B cell (primary cell): ENCODE measurements at regions not wholly inside any gene's neighbourhood (a gene's known extent, or its start where the extent isn't known, plus 50 kb on each side); places are given as distances from the start of the nearest gene placed in this dataset.

ENCODE experiments used
- ATAC-seq: fragments of 200-7000 bp; cut with Tn5 transposase; one replicate; pipeline ENCODE4 v1.10.0; 2021; ENCODE audit warnings: low read depth, mild to moderate bottlenecking, moderate number of reproducible peaks, moderate library complexity
- CTCF ChIA-PET: fragments of 350-600 bp; sonication (Branson Sonifier 250); formaldehyde crosslinking; loops from one replicate; lab custom pipeline; 2021; ENCODE audit warnings: antibody characterized with exemption, inconsistent platforms; lab: Charles Lee
- POLR2A ChIA-PET: fragments of 350-600 bp; sonication (Branson Sonifier 250); formaldehyde crosslinking; loops from one replicate; lab custom pipeline; 2021; ENCODE audit warnings: antibody characterized with exemption; lab: Charles Lee
- DNase-seq: peaks from one replicate; pipeline ENCODE4 v3.0.0; 2013
- H2AFZ ChIP-seq: 2 replicates; pipeline ENCODE4 v1.6.1; 2012; ENCODE audit warnings: mild to moderate bottlenecking, low read depth, low read length; ENCODE audit not compliant: insufficient read depth, poor library complexity, severe bottlenecking
- H3K27ac ChIP-seq, 2 donors: 1 replicate in 1 of 2; 2 replicates in 1 of 2; pipeline ENCODE4 v1.5.1; 2012 to 2013; ENCODE audit warnings: low read length in 2 of 2, mild to moderate bottlenecking in 2 of 2, moderate library complexity in 1 of 2
- H3K27me3 ChIP-seq, 4 experiments: fragments of 200-600 bp in 1 of 4; sonication (generic) in 1 of 4; replicated peaks in 1 of 4; 1 replicate in 2 of 4; 2 replicates in 2 of 4; pipeline versions ENCODE4 v1.6.1 to v1.7.0; 2013 to 2016; ENCODE audit warnings: low read length in 3 of 4, mild to moderate bottlenecking in 2 of 4, mixed read lengths in 1 of 4, moderate library complexity in 1 of 4; ENCODE audit not compliant: insufficient read depth in 4 of 4, control insufficient read depth in 3 of 4; ENCODE audit errors: control extremely low read depth in 1 of 4
- H3K36me3 ChIP-seq, 2 experiments: replicated peaks in 1 of 2; 1 replicate in 1 of 2; 2 replicates in 1 of 2; pipeline versions ENCODE4 v1.6.1 to v1.7.1; 2013; ENCODE audit warnings: low read length in 1 of 2; ENCODE audit not compliant: insufficient read depth in 2 of 2, control insufficient read depth in 1 of 2; ENCODE audit errors: control extremely low read depth in 1 of 2, extremely low read depth in 1 of 2
- H3K4me1 ChIP-seq, 2 donors: fragments of 200-600 bp in 1 of 2; sonication (generic) in 1 of 2; 1 replicate in 1 of 2; 2 replicates in 1 of 2; pipeline versions ENCODE4 v1.5.1 to v1.6.1; 2013 to 2017; ENCODE audit warnings: low read length in 2 of 2; ENCODE audit not compliant: control insufficient read depth in 2 of 2, insufficient read depth in 2 of 2
- H3K4me2 ChIP-seq: replicated peaks from 2 replicates; pipeline ENCODE3; 2012; ENCODE audit warnings: mild to moderate bottlenecking, low read depth, low read length; ENCODE audit not compliant: poor library complexity, severe bottlenecking
- H3K4me3 ChIP-seq, 5 experiments: fragments of 200-600 bp in 1 of 5; sonication (generic) in 1 of 5; 1 replicate in 3 of 5; 2 replicates in 2 of 5; pipeline versions ENCODE4 v1.5.1 to v1.7.0; 2011 to 2016; ENCODE audit warnings: low read length in 4 of 5, mild to moderate bottlenecking in 4 of 5, low read depth in 2 of 5, control low read depth in 1 of 5, moderate library complexity in 1 of 5; ENCODE audit not compliant: insufficient read depth in 1 of 5; ENCODE audit errors: control extremely low read depth in 1 of 5, extremely low read depth in 1 of 5
- H3K79me2 ChIP-seq: fragments of 200-600 bp; sonication (generic); one replicate; pipeline ENCODE4 v1.6.0; 2016; ENCODE audit warnings: low read length; ENCODE audit not compliant: control insufficient read depth, insufficient read depth
- H3K9ac ChIP-seq: fragments of 200-600 bp; sonication (generic); 2 replicates; pipeline ENCODE4 v1.6.1; 2017; ENCODE audit warnings: mild to moderate bottlenecking, low read length, moderate library complexity
- H3K9me3 ChIP-seq, 3 donors: one replicate each; pipeline versions ENCODE4 v1.6.1 to v1.7.1; 2013; ENCODE audit warnings: low read length in 2 of 3; ENCODE audit not compliant: control insufficient read depth in 2 of 3, insufficient read depth in 1 of 3; ENCODE audit errors: control extremely low read depth in 1 of 3
- H4K20me1 ChIP-seq: 2 replicates; pipeline ENCODE4 v1.6.0; 2012; ENCODE audit warnings: mild to moderate bottlenecking, low read length; ENCODE audit not compliant: insufficient read depth, control insufficient read depth, poor library complexity, severe bottlenecking
- H3K27ac Mint-ChIP-seq: one replicate; pipeline ENCODE4 v1.8.0; 2021; ENCODE audit warnings: mixed read lengths
- H3K27me3 Mint-ChIP-seq: one replicate; pipeline ENCODE4 v1.8.0; 2021; ENCODE audit warnings: mixed read lengths
- H3K4me1 Mint-ChIP-seq: one replicate; pipeline ENCODE4 v1.8.0; 2021; ENCODE audit warnings: mixed read lengths
- H3K4me3 Mint-ChIP-seq: one replicate; pipeline ENCODE4 v1.8.0; 2021; ENCODE audit warnings: mixed read lengths
- H3K9me3 Mint-ChIP-seq: one replicate; pipeline ENCODE4 v1.8.0; 2022; ENCODE audit warnings: mixed read lengths; ENCODE audit not compliant: insufficient read depth
- EZH2 ChIP-seq: IDR thresholded peaks from 2 replicates; pipeline ENCODE4 v1.6.1; 2012; ENCODE audit warnings: borderline replicate concordance, low read depth, mild to moderate bottlenecking, moderate library complexity, low read length; ENCODE audit not compliant: insufficient read depth, poor library complexity, severe bottlenecking
- WGBS: methylation state at CpG from one replicate; pipeline ENCODE4 v1.1.5; 2013; ENCODE audit warnings: missing lambda C conversion rate; ENCODE audit not compliant: insufficient coverage; 5-methylcytosine and 5-hydroxymethylcytosine counted together
- intact Hi-C: fragments of 100-400 bp; cut with micrococcal nuclease; formaldehyde crosslinking; loops from one replicate; pipeline ENCODE4 v1.10.0; 2022
- TF ChIP-seq, protein P1 (sequence below): fragments of 200-600 bp; IDR thresholded peaks from one replicate; pipeline ENCODE4 v1.8.0; 2022; ENCODE audit warnings: antibody characterized with exemption, mild to moderate bottlenecking

DNA sequence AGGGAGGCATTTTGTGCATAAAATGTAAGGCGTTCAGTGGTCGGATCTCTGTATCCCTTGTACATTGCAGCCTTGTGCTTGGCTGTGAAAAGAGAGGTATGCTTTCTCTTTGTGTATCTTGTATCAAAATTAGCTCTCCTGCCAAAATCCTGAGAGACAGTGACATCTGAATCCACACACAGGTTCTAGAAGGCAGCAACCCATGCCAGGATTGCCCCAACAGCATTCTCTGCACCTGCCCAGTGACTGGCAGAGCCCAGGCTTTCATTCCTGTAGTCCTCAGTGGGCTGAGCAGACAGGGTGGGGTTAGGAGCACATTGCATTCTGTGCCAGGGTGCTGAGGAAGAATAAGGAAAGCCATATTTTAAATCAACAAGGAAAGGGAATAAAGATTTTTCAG lies 740.3 kb upstream of the RAB6C start:
- Mint-ChIP-seq H3K4me3 (no peak overlapping the region), H3K27me3 (peaks cover 19% of the 10 kb centered on the region), H3K27ac (no peak overlapping the region), H3K4me1 (no peaks in the 10 kb centered on the region), H3K9me3 (peaks cover 7% of the 10 kb centered on the region)
- no peak overlapping the region for H3K4me2 ChIP-seq
- TF ChIP-seq EZH2 = no peak
- TF ChIP-seq, protein P1, sequence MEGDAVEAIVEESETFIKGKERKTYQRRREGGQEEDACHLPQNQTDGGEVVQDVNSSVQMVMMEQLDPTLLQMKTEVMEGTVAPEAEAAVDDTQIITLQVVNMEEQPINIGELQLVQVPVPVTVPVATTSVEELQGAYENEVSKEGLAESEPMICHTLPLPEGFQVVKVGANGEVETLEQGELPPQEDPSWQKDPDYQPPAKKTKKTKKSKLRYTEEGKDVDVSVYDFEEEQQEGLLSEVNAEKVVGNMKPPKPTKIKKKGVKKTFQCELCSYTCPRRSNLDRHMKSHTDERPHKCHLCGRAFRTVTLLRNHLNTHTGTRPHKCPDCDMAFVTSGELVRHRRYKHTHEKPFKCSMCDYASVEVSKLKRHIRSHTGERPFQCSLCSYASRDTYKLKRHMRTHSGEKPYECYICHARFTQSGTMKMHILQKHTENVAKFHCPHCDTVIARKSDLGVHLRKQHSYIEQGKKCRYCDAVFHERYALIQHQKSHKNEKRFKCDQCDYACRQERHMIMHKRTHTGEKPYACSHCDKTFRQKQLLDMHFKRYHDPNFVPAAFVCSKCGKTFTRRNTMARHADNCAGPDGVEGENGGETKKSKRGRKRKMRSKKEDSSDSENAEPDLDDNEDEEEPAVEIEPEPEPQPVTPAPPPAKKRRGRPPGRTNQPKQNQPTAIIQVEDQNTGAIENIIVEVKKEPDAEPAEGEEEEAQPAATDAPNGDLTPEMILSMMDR = no peak
- H3K4me1 ChIP-seq = no peaks in the 10 kb centered on the region
- WGBS = 100% methylated on average over 2 of the region's 2 CpGs
- no peaks in the 10 kb centered on the region for H3K79me2 ChIP-seq
- H3K36me3 ChIP-seq = no peaks in the 10 kb centered on the region
- no peak overlapping the region for H3K4me3 ChIP-seq
- no peak overlapping the region for H3K9ac ChIP-seq
- no peak overlapping the region for H2AFZ ChIP-seq
- POLR2A ChIA-PET = no interaction called here
- H3K27ac ChIP-seq = no peak overlapping the region
- H4K20me1 ChIP-seq = no peaks in the 10 kb centered on the region
- CTCF ChIA-PET = no interaction called here
- DNase-seq (no peak), ATAC-seq (no peak)
- H3K9me3 ChIP-seq = peaks cover 0 to 3% (median 0%) of the 10 kb centered on the region in 3 donors
- intact Hi-C loops = no loop called here
- H3K27me3 ChIP-seq = no peaks in the 10 kb centered on the region

DNA sequence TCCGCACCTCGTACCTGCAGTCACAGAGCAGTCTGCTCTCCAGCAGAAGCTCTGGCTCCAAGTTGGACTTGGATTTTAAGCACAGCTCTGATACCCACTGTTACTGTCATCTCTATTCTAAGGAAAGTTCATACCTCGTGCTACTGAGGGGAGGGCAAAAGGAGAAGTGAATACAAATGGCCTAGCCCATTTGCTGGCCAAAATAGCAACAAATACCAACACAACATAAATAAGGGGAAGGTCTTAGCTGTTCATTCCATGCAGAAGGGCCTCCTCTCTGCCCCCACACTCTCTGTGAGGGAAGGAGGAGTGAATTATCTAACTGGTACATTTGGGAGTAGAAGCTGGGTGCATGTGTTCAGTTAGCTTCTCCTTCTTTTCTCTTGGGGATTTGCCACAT lies 739.4 kb upstream of the RAB6C start:
- ATAC-seq (no peak), DNase-seq (no peak)
- WGBS = 95% methylated on average over 2 of the region's 3 CpGs
- Mint-ChIP-seq H3K27me3 (peaks cover 22% of the 10 kb centered on the region), H3K27ac (no peak overlapping the region), H3K4me3 (no peak overlapping the region), H3K4me1 (no peaks in the 10 kb centered on the region), H3K9me3 (peaks cover 7% of the 10 kb centered on the region)
- no peak overlapping the region for H3K4me2 ChIP-seq
- no peaks in the 10 kb centered on the region for H4K20me1 ChIP-seq
- POLR2A ChIA-PET = no interaction called here
- intact Hi-C loops = no loop called here
- H3K9me3 ChIP-seq = peaks cover 0 to 3% (median 0%) of the 10 kb centered on the region in 3 donors
- TF ChIP-seq, protein P1 = no peak
- TF ChIP-seq EZH2 = no peak
- no peaks in the 10 kb centered on the region for H3K4me1 ChIP-seq
- CTCF ChIA-PET = no interaction called here
- H3K27me3 ChIP-seq = no peaks in the 10 kb centered on the region
- no peak overlapping the region for H3K4me3 ChIP-seq
- no peak overlapping the region for H2AFZ ChIP-seq
- H3K79me2 ChIP-seq = no peaks in the 10 kb centered on the region
- H3K27ac ChIP-seq = no peak overlapping the region
- H3K9ac ChIP-seq = no peak overlapping the region
- no peaks in the 10 kb centered on the region for H3K36me3 ChIP-seq
